AG09319 (cell line): ENCODE measurements at regions not wholly inside any gene's neighbourhood (a gene's known extent, or its start where the extent isn't known, plus 50 kb on each side); places are given as distances from the start of the nearest gene placed in this dataset.

Experiments
- DNase-seq: peaks from one replicate; pipeline ENCODE4 v3.0.0-alpha.2; 2010; ENCODE audit warnings: low read depth; ENCODE audit errors: extremely low read depth
- TF ChIP-seq, protein P1 (sequence below): IDR thresholded peaks from 2 replicates; pipeline ENCODE4 v1.5.1; 2011; ENCODE audit warnings: low read depth, mild to moderate bottlenecking, inconsistent platforms, low read length, moderate library complexity

DNA sequence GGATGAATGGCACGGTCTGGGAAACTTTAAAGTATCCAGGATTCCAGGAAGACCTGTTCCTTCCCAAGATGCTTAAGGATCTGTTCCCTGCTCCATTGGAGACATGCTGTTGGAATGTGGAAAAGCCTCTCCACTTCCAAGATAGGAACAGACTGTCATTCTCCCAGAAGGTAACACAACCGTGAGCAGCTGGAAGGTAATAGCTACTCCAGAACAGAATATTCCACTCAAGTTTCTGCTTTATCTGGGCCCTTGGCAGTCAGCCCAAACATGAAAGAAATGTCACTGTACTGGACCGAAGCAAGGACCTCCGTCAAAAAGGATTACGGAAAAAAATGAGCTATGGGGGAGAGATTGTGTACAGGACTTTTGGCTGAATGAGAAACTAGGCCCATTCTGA lies 420.9 kb upstream of the NBEA start:
- TF ChIP-seq, protein P1, sequence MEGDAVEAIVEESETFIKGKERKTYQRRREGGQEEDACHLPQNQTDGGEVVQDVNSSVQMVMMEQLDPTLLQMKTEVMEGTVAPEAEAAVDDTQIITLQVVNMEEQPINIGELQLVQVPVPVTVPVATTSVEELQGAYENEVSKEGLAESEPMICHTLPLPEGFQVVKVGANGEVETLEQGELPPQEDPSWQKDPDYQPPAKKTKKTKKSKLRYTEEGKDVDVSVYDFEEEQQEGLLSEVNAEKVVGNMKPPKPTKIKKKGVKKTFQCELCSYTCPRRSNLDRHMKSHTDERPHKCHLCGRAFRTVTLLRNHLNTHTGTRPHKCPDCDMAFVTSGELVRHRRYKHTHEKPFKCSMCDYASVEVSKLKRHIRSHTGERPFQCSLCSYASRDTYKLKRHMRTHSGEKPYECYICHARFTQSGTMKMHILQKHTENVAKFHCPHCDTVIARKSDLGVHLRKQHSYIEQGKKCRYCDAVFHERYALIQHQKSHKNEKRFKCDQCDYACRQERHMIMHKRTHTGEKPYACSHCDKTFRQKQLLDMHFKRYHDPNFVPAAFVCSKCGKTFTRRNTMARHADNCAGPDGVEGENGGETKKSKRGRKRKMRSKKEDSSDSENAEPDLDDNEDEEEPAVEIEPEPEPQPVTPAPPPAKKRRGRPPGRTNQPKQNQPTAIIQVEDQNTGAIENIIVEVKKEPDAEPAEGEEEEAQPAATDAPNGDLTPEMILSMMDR = no peak
- no peak for DNase-seq

GRCh38 chr13:34522808-34523207 lies 419.3 kb upstream of the NBEA start:
- no peak for DNase-seq

DNA sequence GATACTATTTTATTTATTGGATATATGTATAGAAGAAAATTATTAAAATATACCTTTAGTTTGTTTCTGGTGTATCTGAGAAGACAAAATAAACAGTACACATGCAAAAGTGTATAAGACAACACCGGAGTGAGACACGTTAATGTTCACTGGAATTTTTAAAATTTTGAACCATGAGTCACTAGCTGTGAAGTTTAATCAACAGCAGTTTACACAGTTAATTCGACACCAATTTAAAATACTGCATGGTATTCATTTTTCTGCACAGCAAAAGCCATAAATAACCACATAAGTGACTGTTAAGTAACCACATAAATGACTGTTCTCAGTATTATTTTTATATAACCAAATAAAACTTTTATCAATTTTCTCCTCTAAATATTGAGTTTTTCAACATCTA lies 418.7 kb upstream of the NBEA start:
- TF ChIP-seq, protein P1 = no peak
- no peak for DNase-seq

More at GRCh38 chr13:34522808-34523207, 419.3 kb upstream of the NBEA start:
- TF ChIP-seq, protein P1 = no peak

- no peak for DNase-seq
- TF ChIP-seq, protein P1 = no peak
Measured at GRCh38 chr13:34533941-34534340, 408.1 kb upstream of the NBEA start.

GRCh38 chr13:34542321-34542720 lies 399.7 kb upstream of the NBEA start:
- TF ChIP-seq, protein P1 = no peak
- no peak for DNase-seq

GRCh38 chr13:34543836-34544235 lies 398.2 kb upstream of the NBEA start:
- TF ChIP-seq, protein P1 = no peak

GRCh38 chr13:34545461-34545860 lies 396.6 kb upstream of the NBEA start:
- TF ChIP-seq, protein P1 = no peak
- DNase-seq = no peak

More at GRCh38 chr13:34543836-34544235, 398.2 kb upstream of the NBEA start:
- DNase-seq = no peak
